PC-3 (cell line): ENCODE measurements at regions not wholly inside any gene's neighbourhood (a gene's known extent, or its start where the extent isn't known, plus 50 kb on each side); places are given as distances from the start of the nearest gene placed in this dataset.

Source experiments
- ATAC-seq: fragments of 200-7000 bp; cut with Tn5 transposase; 2 replicates; pipeline ENCODE4 v1.9.1; 2020; ENCODE audit warnings: mild to moderate bottlenecking, moderate library complexity
- BruUV-seq: library from RNA; stranded (reverse); fragments of 400-500 nt; replicated peaks from 2 replicates; lab custom pipeline; 2021; lab: Mats Ljungman, UMichigan
- CTCF ChIA-PET: fragments of 300-600 bp; sonication (Branson Sonifier 250); formaldehyde crosslinking; loops from one replicate; lab custom pipeline; 2022; ENCODE audit warnings: antibody characterized with exemption; lab: Charles Lee
- POLR2A ChIA-PET: fragments of 300-600 bp; sonication (Branson Sonifier 250); formaldehyde crosslinking; loops from one replicate; lab custom pipeline; 2022; ENCODE audit warnings: antibody characterized with exemption; ENCODE audit not compliant: unreplicated experiment; lab: Charles Lee
- DNase-seq: peaks from one replicate; pipeline ENCODE4 v3.0.0-alpha.2; 2015
- H2AFZ ChIP-seq: fragments of 300-600 bp; sonication (generic); 2 replicates; pipeline ENCODE4 v1.6.0; 2016; ENCODE audit warnings: antibody characterized with exemption, low read length
- H3F3A ChIP-seq: fragments of 300-600 bp; sonication (generic); one replicate; pipeline ENCODE4 v1.6.0; 2017; ENCODE audit warnings: antibody characterized with exemption, low read length, control low read depth, mild to moderate bottlenecking; ENCODE audit not compliant: unreplicated experiment
- H3K27ac ChIP-seq: fragments of 300-600 bp; sonication (generic); 2 replicates; pipeline ENCODE4 v1.5.1; 2016; ENCODE audit warnings: mild to moderate bottlenecking, low read length
- H3K27me3 ChIP-seq: fragments of 300-600 bp; sonication (generic); 2 replicates; pipeline ENCODE4 v1.6.1; 2016; ENCODE audit warnings: low read length, mixed read lengths
- H3K36me3 ChIP-seq: fragments of 300-600 bp; sonication (generic); 2 replicates; pipeline ENCODE4 v1.6.1; 2016; ENCODE audit warnings: low read depth, mixed run types, low read length, mixed read lengths
- H3K4me1 ChIP-seq: fragments of 300-600 bp; sonication (generic); 2 replicates; pipeline ENCODE4 v1.5.1; 2016; ENCODE audit warnings: low read length; ENCODE audit not compliant: insufficient read depth
- H3K4me2 ChIP-seq: fragments of 300-600 bp; sonication (generic); 2 replicates; pipeline ENCODE4 v1.6.0; 2016; ENCODE audit warnings: low read length
- H3K4me3 ChIP-seq: fragments of 300-600 bp; sonication (generic); 2 replicates; pipeline ENCODE4 v1.5.1; 2016; ENCODE audit warnings: mild to moderate bottlenecking, low read length, mixed read lengths
- H3K79me2 ChIP-seq: fragments of 300-600 bp; sonication (generic); 2 replicates; pipeline ENCODE4 v1.6.1; 2017; ENCODE audit warnings: low read length, mixed read lengths
- H3K9ac ChIP-seq: fragments of 300-600 bp; sonication (generic); 2 replicates; pipeline ENCODE4 v1.6.0; 2016; ENCODE audit warnings: mild to moderate bottlenecking, low read length
- H3K9me2 ChIP-seq: fragments of 300-600 bp; sonication (generic); replicated peaks from 2 replicates; pipeline ENCODE4 v1.6.1; 2016; ENCODE audit warnings: mixed run types, low read length, mixed read lengths
- H3K9me3 ChIP-seq: fragments of 300-600 bp; sonication (generic); 2 replicates; pipeline ENCODE4 v1.6.1; 2016; ENCODE audit warnings: low read length, mixed read lengths
- H4K20me1 ChIP-seq: fragments of 300-600 bp; sonication (generic); 2 replicates; pipeline ENCODE4 v1.6.1; 2016; ENCODE audit warnings: low read length, mixed read lengths
- EZH2 ChIP-seq: fragments of 300-600 bp; sonication (generic); IDR thresholded peaks from one replicate; pipeline ENCODE4 v1.6.1; 2017; ENCODE audit warnings: antibody characterized with exemption, mild to moderate bottlenecking, low read length; ENCODE audit not compliant: unreplicated experiment
- EZH2phosphoT487 ChIP-seq: fragments of 300-600 bp; sonication (generic); IDR thresholded peaks from 2 replicates; pipeline ENCODE4 v1.6.1; 2018; ENCODE audit warnings: mild to moderate bottlenecking, antibody characterized with exemption, low read length, borderline replicate concordance
- intact Hi-C: fragments of 100-400 bp; cut with micrococcal nuclease; formaldehyde crosslinking; loops from 2 replicates; pipeline ENCODE4 v1.9.0; 2023
- TF ChIP-seq, protein P1 (sequence below): fragments of 300-600 bp; sonication (generic); conservative IDR thresholded peaks from 2 replicates; pipeline ENCODE4 v1.5.1; 2017; ENCODE audit warnings: antibody characterized with exemption, low read depth, mild to moderate bottlenecking, low read length

DNA sequence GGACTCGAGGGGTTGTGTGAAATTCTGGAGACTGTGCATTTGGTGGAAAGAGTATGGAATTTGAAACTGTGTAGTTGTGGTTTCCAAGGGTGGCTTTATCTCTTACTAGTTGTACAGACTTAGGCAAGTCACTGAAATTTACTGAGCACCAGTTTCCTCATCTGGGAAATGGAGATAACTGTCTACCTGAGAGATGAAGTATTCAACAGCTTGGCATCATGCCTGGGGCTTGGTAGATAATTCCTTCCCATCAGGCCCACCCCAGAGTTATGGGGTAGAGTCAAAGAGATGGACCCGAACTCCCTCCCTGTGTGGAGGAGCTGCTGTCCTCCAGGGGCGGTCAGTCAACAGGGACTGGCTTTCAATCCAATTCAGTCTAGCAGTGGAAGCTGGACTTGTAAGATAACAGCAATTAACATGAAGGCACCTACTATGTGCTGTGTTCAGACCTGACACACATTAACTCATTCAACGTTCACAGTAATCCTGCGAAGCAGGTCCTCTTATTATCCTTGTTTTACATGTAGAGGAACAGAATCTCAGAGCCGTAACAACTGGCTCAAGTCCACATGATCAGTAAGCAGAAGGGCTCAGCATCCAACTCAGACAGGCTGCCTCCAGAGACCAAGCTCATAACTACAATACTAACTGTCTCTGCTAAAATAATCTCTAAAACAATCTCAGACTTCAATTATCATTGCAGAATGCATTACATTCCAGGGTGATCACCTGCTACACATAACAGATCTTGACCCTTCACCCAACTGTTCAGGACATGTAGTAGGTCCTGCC, 432.1 kb downstream of the LPIN1 start:
- POLR2A ChIA-PET, result interaction anchor here (0.6 kb wide), 1 partner anchor 466 kb away, joined by 12 read pairs; no protein-coding TSS in a partner anchor
- no peak overlapping the region for H3K27ac ChIP-seq
- intact Hi-C loops, result loop anchor here (10.0 kb wide), 1 partner anchor 224 kb away; no protein-coding TSS in a partner anchor

DNA sequence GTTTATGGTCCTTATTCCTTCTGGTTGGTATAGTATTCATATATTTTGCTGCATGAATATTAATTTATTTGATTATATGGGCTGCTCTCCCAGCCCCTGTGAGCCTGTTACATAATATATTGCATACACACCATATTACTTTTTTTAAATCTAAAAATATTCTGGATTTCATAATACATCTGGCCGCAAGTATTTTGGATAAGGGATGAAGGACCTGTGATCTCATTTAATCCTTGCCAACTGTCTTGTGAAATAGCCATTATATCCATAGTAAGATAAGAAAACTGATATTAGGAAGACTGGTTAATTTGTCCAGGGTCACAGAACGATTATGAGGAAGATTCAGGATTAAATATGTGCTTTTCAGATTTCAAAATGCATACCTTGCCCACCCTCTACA, 433.6 kb downstream of the LPIN1 start:
- CTCF ChIA-PET, result no interaction called here
- BruUV-seq, result no TSS peak
- H4K20me1 ChIP-seq, result no peaks in the 10 kb centered on the region

More for the DNA sequence above, 432.1 kb downstream of the LPIN1 start:
- no peaks in the 10 kb centered on the region for H3K9me2 ChIP-seq
- CTCF ChIA-PET, result interaction anchor here (0.7 kb wide), 1 partner anchor 485 kb away, joined by 9 read pairs; no protein-coding TSS in a partner anchor
- H2AFZ ChIP-seq, result no peak overlapping the region
- no peaks in the 10 kb centered on the region for H3K36me3 ChIP-seq
- H3K9me3 ChIP-seq, result no peaks in the 10 kb centered on the region
- no peak overlapping the region for H3K9ac ChIP-seq
- ATAC-seq (no peak), DNase-seq (no peak)
- H3K79me2 ChIP-seq, result no peaks in the 10 kb centered on the region
- no peaks in the 10 kb centered on the region for H3F3A ChIP-seq
- no peak overlapping the region for H3K4me3 ChIP-seq
- no TSS peak for BruUV-seq
- no peaks in the 10 kb centered on the region for H4K20me1 ChIP-seq
- H3K4me1 ChIP-seq, result peaks cover 17% of the 10 kb centered on the region
- no peaks in the 10 kb centered on the region for H3K27me3 ChIP-seq
- H3K4me2 ChIP-seq, result no peak overlapping the region
- TF ChIP-seq EZH2 (no peak), EZH2phosphoT487 (no peak)
- TF ChIP-seq, protein P1, sequence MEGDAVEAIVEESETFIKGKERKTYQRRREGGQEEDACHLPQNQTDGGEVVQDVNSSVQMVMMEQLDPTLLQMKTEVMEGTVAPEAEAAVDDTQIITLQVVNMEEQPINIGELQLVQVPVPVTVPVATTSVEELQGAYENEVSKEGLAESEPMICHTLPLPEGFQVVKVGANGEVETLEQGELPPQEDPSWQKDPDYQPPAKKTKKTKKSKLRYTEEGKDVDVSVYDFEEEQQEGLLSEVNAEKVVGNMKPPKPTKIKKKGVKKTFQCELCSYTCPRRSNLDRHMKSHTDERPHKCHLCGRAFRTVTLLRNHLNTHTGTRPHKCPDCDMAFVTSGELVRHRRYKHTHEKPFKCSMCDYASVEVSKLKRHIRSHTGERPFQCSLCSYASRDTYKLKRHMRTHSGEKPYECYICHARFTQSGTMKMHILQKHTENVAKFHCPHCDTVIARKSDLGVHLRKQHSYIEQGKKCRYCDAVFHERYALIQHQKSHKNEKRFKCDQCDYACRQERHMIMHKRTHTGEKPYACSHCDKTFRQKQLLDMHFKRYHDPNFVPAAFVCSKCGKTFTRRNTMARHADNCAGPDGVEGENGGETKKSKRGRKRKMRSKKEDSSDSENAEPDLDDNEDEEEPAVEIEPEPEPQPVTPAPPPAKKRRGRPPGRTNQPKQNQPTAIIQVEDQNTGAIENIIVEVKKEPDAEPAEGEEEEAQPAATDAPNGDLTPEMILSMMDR, result no peak

More for the DNA sequence above, 433.6 kb downstream of the LPIN1 start:
- Histone ChIP-seq H3K9me3 (no peaks in the 10 kb centered on the region), H3K4me2 (no peak overlapping the region), H3K4me1 (peaks cover 17% of the 10 kb centered on the region), H3K27me3 (no peaks in the 10 kb centered on the region), H2AFZ (no peak overlapping the region), H3K27ac (no peak overlapping the region), H3K4me3 (no peak overlapping the region), H3K9me2 (no peaks in the 10 kb centered on the region), H3F3A (no peaks in the 10 kb centered on the region), H3K79me2 (no peaks in the 10 kb centered on the region), H3K36me3 (no peaks in the 10 kb centered on the region), H3K9ac (no peak overlapping the region)
- TF ChIP-seq, protein P1, result no peak
- TF ChIP-seq EZH2 (no peak), EZH2phosphoT487 (no peak)
- ATAC-seq, result no peak
- POLR2A ChIA-PET, result no interaction called here
- no peak for DNase-seq
- intact Hi-C loops, result no loop called here
